ENCODE measurements at regions not wholly inside any gene's neighbourhood (a gene's known extent, or its start where the extent isn't known, plus 50 kb on each side); places are given as distances from the start of the nearest gene placed in this dataset.

DNA sequence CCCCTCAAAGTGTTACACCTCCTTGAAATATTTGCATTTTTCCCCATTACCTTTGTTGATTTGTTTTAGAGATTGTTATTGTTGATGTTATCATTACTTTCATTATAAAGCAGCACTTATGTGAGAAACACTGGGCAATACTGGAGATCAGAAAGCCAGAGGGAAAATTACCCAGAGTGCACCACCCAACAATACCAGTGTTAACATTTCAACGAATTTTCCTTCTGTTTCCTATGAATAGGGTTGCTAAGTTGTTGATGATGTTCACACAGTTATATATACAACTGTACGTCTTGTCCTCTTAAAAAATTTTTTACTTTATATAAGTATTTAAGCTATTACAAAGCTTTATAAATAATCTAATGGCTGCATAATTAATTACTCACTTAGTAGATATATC lies 173.6 kb upstream of the UMPS start:
- WGBS, 3 donors: 50 to 56% (median 53%) methylated on average over 2 of the region's 2 CpGs
- peaks cover 2% of the 10 kb centered on the region for H3K4me1 ChIP-seq (ENCODE audit: insufficient read depth)
- no peaks in the 10 kb centered on the region for H3K36me3 ChIP-seq
- no peaks in the 10 kb centered on the region for H3K27me3 ChIP-seq
- TF ChIP-seq, protein P1, sequence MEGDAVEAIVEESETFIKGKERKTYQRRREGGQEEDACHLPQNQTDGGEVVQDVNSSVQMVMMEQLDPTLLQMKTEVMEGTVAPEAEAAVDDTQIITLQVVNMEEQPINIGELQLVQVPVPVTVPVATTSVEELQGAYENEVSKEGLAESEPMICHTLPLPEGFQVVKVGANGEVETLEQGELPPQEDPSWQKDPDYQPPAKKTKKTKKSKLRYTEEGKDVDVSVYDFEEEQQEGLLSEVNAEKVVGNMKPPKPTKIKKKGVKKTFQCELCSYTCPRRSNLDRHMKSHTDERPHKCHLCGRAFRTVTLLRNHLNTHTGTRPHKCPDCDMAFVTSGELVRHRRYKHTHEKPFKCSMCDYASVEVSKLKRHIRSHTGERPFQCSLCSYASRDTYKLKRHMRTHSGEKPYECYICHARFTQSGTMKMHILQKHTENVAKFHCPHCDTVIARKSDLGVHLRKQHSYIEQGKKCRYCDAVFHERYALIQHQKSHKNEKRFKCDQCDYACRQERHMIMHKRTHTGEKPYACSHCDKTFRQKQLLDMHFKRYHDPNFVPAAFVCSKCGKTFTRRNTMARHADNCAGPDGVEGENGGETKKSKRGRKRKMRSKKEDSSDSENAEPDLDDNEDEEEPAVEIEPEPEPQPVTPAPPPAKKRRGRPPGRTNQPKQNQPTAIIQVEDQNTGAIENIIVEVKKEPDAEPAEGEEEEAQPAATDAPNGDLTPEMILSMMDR (IDR thresholded peaks at IDR 0.05): no peak
- TF ChIP-seq EP300 (IDR thresholded peaks at IDR 0.05) (no peak), POLR2A (IDR thresholded peaks at IDR 0.05) (no peak)
- H3K27ac ChIP-seq: no peak overlapping the region
- no peak for DNase-seq
- H3K9me3 ChIP-seq: no peaks in the 10 kb centered on the region
- intact Hi-C loops (cut with DNase I): loop anchor here in 1 of 4 donors (10.0 kb wide), 1 partner anchor 62 kb away; no protein-coding TSS in a partner anchor
- H3K4me3 ChIP-seq: no peak overlapping the region

DNA sequence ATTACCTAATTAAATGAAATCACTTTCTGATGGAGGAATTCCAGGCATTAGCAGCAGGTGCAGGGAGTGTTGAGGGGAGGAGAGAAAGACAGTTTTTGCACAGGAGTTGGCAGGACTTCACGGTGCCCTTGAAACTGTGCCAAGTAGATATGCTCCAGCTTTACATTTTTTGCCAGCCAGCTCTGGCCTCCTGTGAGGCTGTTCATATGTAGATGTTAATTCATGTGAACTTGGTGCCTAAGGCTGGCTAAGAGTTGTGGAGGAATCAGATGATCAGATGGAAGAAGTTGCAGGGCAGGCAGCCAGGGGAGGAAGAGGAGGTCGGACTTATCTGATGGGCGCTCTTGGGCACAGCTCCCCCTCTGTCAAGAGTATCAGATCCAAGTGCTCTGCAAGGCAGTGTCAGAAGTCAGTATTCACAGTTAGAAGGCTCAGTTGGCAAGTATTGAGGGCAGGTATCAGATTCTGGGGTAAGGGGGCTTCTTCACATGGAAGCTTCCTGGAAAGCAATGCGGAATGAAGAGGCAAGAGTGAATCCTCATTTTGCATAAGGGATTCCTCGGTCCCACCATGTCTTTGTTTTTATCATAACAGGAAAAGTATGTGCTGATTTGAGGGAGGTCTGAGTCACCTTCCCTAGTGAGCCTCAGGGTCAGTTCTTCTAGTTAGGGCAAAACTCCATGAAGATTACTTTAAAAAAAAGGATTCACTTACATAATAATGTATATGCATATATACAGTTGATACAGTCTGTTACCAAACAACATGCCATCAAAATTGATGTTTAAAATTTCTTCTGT lies 172.6 kb upstream of the UMPS start:
- Histone ChIP-seq H3K36me3 (no peaks in the 10 kb centered on the region), H3K27ac (no peak overlapping the region), H3K4me1 (ENCODE audit: insufficient read depth) (peaks cover 2% of the 10 kb centered on the region), H3K27me3 (no peaks in the 10 kb centered on the region), H3K4me3 (no peak overlapping the region), H3K9me3 (no peaks in the 10 kb centered on the region)
- WGBS, 3 donors: 37 to 45% (median 40%) methylated on average over 5 of the region's 5 CpGs
- no peak for DNase-seq
- intact Hi-C loops (cut with DNase I): loop anchor here in 1 of 4 donors (10.0 kb wide), 1 partner anchor 63 kb away; no protein-coding TSS in a partner anchor
- TF ChIP-seq EP300 (IDR thresholded peaks at IDR 0.05): no peak
- TF ChIP-seq POLR2A (IDR thresholded peaks at IDR 0.05): no peak
- TF ChIP-seq, protein P1 (IDR thresholded peaks at IDR 0.05): no peak

DNA sequence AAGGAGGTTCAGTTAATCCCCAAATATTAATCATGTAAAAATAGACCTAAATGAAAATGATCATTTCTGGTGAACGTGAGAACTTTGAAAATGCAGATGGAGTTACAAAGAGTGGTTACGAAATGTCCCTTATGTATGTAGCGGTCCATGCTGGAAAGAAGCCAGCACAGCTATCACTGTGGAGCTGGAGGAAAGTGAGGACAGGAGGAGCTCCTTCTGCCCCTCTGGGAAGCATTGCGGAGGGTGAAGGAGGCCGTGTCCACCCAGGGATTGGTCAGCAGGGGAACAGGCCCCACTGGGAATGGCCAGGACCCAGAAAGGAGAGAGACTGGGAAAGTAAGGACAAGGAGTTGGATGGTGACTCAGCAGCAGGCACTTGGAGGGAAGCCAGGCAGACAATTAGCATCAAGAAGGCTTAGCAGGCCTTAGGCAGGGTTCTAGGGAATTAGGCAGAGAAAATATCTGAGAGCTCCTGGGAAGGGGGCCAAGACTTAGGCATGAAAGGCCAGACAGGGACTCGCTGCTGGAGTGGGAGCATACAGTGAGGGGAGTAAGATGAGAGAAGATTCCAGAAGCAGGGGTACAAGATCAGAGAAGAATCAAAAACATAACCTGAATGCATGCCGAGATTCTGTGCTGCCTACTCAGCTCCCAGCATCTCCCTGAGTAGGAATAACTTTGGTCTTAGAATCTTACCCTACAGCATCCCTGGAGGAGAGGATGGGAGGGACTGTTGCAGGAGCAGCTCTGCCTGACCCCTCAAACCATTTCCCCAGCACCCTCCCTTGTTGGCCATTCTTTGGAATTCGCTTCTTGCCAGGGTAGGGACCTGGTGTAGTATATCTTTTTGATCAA lies 171.0 kb upstream of the UMPS start:
- WGBS, 3 donors: 47 to 58% (median 51%) methylated on average over 8 of the region's 8 CpGs
- peak; percentile 68 to 72 (median 70) for DNase-seq
- intact Hi-C loops (cut with DNase I): loop anchor here in 1 of 4 donors (10.0 kb wide), 1 partner anchor 64 kb away; no protein-coding TSS in a partner anchor
- no peak overlapping the region for H3K27ac ChIP-seq
- no peaks in the 10 kb centered on the region for H3K27me3 ChIP-seq
- H3K9me3 ChIP-seq: no peaks in the 10 kb centered on the region
- no peak for TF ChIP-seq POLR2A (IDR thresholded peaks at IDR 0.05)
- TF ChIP-seq EP300 (IDR thresholded peaks at IDR 0.05): no peak
- TF ChIP-seq, protein P1 (IDR thresholded peaks at IDR 0.05): no peak
- H3K4me3 ChIP-seq: no peak overlapping the region
- peaks cover 2% of the 10 kb centered on the region for H3K4me1 ChIP-seq (ENCODE audit: insufficient read depth)
- H3K36me3 ChIP-seq: no peaks in the 10 kb centered on the region

DNA sequence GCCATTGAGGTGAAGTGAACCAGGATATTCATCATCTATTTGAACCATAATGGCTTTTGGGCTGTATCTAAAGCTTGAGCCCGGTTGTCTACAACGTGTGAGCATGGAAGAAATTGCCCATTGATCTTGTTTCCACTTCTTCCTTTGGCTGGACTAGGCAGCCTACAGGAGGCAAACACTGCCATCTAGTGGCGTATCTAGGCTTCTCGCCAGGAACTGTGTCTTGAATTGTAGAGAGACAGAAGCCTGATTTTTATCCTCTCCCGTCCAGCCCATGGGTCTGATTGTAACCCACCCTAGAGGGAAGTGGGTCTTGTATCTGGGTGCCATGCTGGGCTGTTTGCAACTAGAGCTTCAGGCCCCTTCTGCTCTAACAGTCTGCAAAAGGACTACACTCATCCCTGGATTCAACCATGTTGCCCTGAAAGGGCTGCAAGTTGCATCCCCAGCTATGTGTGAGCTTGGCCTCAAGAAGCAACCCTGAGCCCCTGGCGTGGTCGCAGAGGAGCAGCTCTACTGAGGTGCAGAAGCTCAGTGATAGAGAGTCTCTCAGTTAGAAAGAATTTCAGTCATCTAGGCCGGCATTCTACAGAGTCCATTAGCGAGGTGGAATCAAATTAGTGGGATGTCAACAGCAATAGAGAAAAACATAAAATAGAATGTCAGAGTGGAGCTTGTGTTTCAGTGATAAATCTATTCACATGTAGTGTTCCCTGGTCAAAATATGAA lies 170.2 kb upstream of the UMPS start:
- 28 to 33% (median 29%) methylated on average over 9 of the region's 9 CpGs for WGBS, 3 donors
- H3K9me3 ChIP-seq: no peaks in the 10 kb centered on the region
- DNase-seq: peak; percentile 52 to 75 (median 63)
- peaks cover 2% of the 10 kb centered on the region for H3K4me1 ChIP-seq (ENCODE audit: insufficient read depth)
- no peak overlapping the region for H3K4me3 ChIP-seq
- no peak overlapping the region for H3K27ac ChIP-seq
- intact Hi-C loops (cut with DNase I): loop anchor here in 3 of 4 donors (5.0 to 10.0 kb wide), 4 partner anchors 65 to 345 kb away; no protein-coding TSS in a partner anchor
- no peaks in the 10 kb centered on the region for H3K36me3 ChIP-seq
- TF ChIP-seq EP300 (IDR thresholded peaks at IDR 0.05) (no peak), POLR2A (IDR thresholded peaks at IDR 0.05) (no peak)
- TF ChIP-seq, protein P1 (IDR thresholded peaks at IDR 0.05): peak; percentile 22 to 74 (median 73)
- no peaks in the 10 kb centered on the region for H3K27me3 ChIP-seq
